Neural crest cell (in vitro differentiated cells): ENCODE measurements at regions not wholly inside any gene's neighbourhood (a gene's known extent, or its start where the extent isn't known, plus 50 kb on each side); places are given as distances from the start of the nearest gene placed in this dataset.

Source experiments
- DNase-seq: peaks from one replicate; pipeline ENCODE4 v3.0.0; 2021; ENCODE audit warnings: low read depth, mixed read lengths, low spot score
- H3K27ac Mint-ChIP-seq: one replicate; pipeline ENCODE4 v1.8.0; 2021; ENCODE audit warnings: mild to moderate bottlenecking, mixed read lengths; ENCODE audit not compliant: unreplicated experiment
- H3K27me3 Mint-ChIP-seq: 2 replicates; pipeline ENCODE4 v1.8.0; 2021; ENCODE audit warnings: low read depth, mild to moderate bottlenecking, mixed read lengths
- H3K36me3 Mint-ChIP-seq: 2 replicates; pipeline ENCODE4 v1.8.0; 2021; ENCODE audit warnings: low read depth, mild to moderate bottlenecking, mixed read lengths
- H3K4me1 Mint-ChIP-seq: 2 replicates; pipeline ENCODE4 v1.8.0; 2021; ENCODE audit warnings: mixed read lengths
- H3K4me3 Mint-ChIP-seq: one replicate; pipeline ENCODE4 v1.8.0; 2021; ENCODE audit warnings: mild to moderate bottlenecking, mixed read lengths
- H3K9me3 Mint-ChIP-seq: 2 replicates; pipeline ENCODE4 v1.8.0; 2021; ENCODE audit warnings: mixed read lengths
- TF ChIP-seq, protein P1 (sequence below): fragments of 200-600 bp; sonication (generic); conservative IDR thresholded peaks from 2 replicates; pipeline ENCODE4 v1.5.0; 2021; ENCODE audit warnings: antibody characterized with exemption, mild to moderate bottlenecking

DNA sequence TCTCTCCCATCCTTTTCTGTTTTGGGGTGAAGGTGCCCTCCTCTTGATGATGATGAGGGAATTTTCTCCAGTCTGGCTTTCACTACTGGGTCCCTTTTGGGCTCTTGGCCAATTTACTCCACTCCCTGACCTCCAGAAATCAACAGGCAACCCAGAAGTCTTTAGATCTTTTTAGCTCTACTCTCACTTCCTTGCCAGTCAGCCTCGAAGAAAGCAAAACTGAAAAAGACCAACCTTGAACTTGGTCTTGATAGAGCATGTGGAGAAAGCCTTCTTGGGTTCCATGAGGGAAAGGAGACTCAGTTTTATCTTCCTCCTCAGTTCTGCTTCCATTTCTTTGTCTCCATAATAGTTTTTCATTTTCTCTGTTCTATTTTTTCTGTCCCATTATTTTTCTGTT, 91.4 kb upstream of the NPVF start:
- Mint-ChIP-seq H3K4me1 (peaks cover 4% of the 10 kb centered on the region), H3K4me3 (no peak overlapping the region)

DNA sequence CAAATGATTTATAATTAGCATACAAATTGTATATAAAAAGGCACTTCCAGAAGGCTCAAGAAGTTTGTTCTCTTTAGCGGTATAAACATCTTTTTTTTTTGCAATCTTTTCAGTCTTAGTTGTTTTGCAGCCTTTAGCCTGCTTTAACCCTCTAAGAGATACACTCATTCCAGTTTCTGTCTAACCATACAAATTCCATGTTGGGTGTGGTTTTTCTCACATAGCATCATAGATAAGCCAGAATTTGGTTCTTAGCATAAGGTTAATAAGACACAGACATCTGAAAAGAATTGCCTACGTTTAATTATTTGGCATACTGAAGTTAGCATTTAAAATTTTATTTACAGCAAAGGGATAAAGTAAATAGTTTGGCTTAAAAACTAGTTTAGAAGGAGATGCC, 92.5 kb upstream of the NPVF start:
- no peaks in the 10 kb centered on the region for H3K36me3 Mint-ChIP-seq
- TF ChIP-seq, protein P1, sequence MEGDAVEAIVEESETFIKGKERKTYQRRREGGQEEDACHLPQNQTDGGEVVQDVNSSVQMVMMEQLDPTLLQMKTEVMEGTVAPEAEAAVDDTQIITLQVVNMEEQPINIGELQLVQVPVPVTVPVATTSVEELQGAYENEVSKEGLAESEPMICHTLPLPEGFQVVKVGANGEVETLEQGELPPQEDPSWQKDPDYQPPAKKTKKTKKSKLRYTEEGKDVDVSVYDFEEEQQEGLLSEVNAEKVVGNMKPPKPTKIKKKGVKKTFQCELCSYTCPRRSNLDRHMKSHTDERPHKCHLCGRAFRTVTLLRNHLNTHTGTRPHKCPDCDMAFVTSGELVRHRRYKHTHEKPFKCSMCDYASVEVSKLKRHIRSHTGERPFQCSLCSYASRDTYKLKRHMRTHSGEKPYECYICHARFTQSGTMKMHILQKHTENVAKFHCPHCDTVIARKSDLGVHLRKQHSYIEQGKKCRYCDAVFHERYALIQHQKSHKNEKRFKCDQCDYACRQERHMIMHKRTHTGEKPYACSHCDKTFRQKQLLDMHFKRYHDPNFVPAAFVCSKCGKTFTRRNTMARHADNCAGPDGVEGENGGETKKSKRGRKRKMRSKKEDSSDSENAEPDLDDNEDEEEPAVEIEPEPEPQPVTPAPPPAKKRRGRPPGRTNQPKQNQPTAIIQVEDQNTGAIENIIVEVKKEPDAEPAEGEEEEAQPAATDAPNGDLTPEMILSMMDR = no peak
- no peak overlapping the region for H3K4me3 Mint-ChIP-seq
- peaks cover 4% of the 10 kb centered on the region for H3K4me1 Mint-ChIP-seq
- no peak for DNase-seq
- H3K27me3 Mint-ChIP-seq = peaks cover 3% of the 10 kb centered on the region
- H3K27ac Mint-ChIP-seq = no peak overlapping the region
- no peaks in the 10 kb centered on the region for H3K9me3 Mint-ChIP-seq

More for the DNA sequence above, 91.4 kb upstream of the NPVF start:
- DNase-seq = no peak
- no peaks in the 10 kb centered on the region for H3K36me3 Mint-ChIP-seq
- H3K9me3 Mint-ChIP-seq = no peaks in the 10 kb centered on the region
- peaks cover 3% of the 10 kb centered on the region for H3K27me3 Mint-ChIP-seq
- TF ChIP-seq, protein P1 = no peak
- H3K27ac Mint-ChIP-seq = no peak overlapping the region

DNA sequence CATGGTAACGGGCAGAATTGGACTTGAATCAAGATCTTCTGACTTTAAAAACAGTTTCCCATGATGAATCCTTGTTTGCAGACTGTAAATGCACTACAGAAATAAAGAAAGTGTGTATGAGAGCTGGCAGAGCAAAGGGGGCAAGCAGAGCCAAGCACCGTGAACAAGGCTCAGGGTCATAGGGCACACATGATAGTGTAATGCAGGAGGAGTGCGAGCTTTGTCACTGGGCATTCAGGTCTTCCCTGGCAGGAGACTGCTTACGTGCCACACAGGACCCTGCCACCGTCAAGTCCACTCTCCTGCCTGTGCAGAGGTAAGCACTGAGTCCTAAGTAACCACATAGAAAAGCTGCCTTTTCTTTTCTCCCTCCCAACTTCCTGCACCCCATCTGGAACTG, 93.1 kb upstream of the NPVF start:
- Mint-ChIP-seq H3K4me1 (peaks cover 4% of the 10 kb centered on the region), H3K27ac (no peak overlapping the region), H3K27me3 (peaks cover 3% of the 10 kb centered on the region), H3K36me3 (no peaks in the 10 kb centered on the region), H3K9me3 (no peaks in the 10 kb centered on the region), H3K4me3 (no peak overlapping the region)
- no peak for DNase-seq
- TF ChIP-seq, protein P1 = no peak

DNA sequence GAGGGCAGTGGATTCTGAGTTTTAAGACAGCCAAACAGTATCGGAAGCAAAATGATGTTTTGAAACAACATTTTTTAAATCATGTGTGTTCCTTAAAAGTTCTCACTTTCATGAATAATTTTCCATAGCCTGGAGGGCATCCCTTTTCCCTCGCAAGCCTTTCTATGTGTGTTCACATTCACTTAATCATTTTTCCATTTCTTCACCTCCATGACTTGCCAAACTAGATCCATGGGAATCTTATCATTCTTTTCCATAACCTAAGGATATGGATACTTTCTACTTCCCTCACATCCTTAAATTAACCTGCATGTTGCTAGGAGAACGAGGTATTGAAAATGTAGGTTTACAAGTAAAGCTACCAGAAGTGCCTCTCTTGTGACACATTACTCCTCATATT, 94.2 kb upstream of the NPVF start:
- no peaks in the 10 kb centered on the region for H3K9me3 Mint-ChIP-seq
- TF ChIP-seq, protein P1 = no peak
- no peaks in the 10 kb centered on the region for H3K36me3 Mint-ChIP-seq
- no peak overlapping the region for H3K4me3 Mint-ChIP-seq
- H3K4me1 Mint-ChIP-seq = peaks cover 4% of the 10 kb centered on the region
- H3K27ac Mint-ChIP-seq = no peak overlapping the region
- DNase-seq = no peak
- H3K27me3 Mint-ChIP-seq = peaks cover 3% of the 10 kb centered on the region

DNA sequence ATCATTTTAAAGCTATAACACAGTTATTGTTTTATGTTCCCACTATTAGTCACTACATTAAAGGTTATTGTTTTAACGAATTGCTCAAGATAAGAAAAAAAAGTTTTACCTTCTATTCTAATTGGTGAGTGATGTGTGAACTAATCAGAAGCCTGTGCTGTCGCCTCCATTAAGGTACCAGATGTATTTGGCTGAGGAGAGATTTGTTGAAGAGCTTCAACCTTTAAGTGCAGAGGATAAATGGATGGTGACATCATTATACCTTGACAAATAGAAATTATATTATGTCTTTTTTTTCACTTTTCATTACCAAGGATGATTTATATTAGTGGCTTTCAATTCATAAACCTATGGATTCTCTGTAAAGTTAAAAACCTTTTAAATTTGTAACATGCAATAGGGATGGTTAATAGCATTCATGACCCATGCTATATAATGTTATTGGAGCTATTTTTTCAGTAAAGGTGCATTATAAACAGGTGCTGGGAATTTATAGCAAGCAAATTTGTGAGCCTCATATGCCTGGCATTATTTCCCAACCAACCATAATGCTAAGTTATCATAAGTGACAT, 97.0 kb upstream of the NPVF start:
- H3K36me3 Mint-ChIP-seq = no peaks in the 10 kb centered on the region
- TF ChIP-seq, protein P1 = no peak
- H3K27me3 Mint-ChIP-seq = peaks cover 3% of the 10 kb centered on the region
- H3K4me1 Mint-ChIP-seq = peaks cover 4% of the 10 kb centered on the region
- H3K4me3 Mint-ChIP-seq = no peak overlapping the region
- DNase-seq = no peak
- H3K27ac Mint-ChIP-seq = no peak overlapping the region
- no peaks in the 10 kb centered on the region for H3K9me3 Mint-ChIP-seq
